Uterus (tissue), 3 donors: ENCODE measurements at regions not wholly inside any gene's neighbourhood (a gene's known extent, or its start where the extent isn't known, plus 50 kb on each side); places are given as distances from the start of the nearest gene placed in this dataset.

Experiments used
- DNase-seq, 2 donors: peaks; one replicate each; pipeline ENCODE4 v3.0.0-alpha.2; 2019 to 2020
- H3K27ac ChIP-seq, 2 donors: fragments of 200-600 bp; sonication (generic); 1 replicate in 1 of 2; 2 replicates in 1 of 2; pipeline ENCODE4 v1.5.1; 2016 to 2018
- H3K27me3 ChIP-seq, 2 donors: fragments of 200-600 bp; sonication (generic); one replicate each; pipeline ENCODE4 v1.5.1; 2018 to 2019; ENCODE audit warnings: control low read depth in 1 of 2
- H3K36me3 ChIP-seq, 2 donors: fragments of 200-600 bp; sonication (generic); one replicate each; pipeline ENCODE4 v1.5.1; 2019; ENCODE audit warnings: control low read depth in 1 of 2
- H3K4me1 ChIP-seq, 2 donors: fragments of 200-600 bp; sonication (generic); one replicate each; pipeline ENCODE4 v1.5.1; 2018 to 2019; ENCODE audit warnings: control low read depth in 1 of 2
- H3K4me3 ChIP-seq, 2 donors: fragments of 200-600 bp; sonication (generic); 1 replicate in 1 of 2; 2 replicates in 1 of 2; pipeline ENCODE4 v1.5.1; 2018 to 2019; ENCODE audit warnings: mild to moderate bottlenecking in 1 of 2
- H3K9me3 ChIP-seq, 2 donors: fragments of 200-600 bp; sonication (generic); one replicate each; pipeline ENCODE4 v1.5.1; 2019; ENCODE audit warnings: control low read depth in 1 of 2
- CTCF ChIP-seq, 4 experiments: fragments of 200-600 bp in 2 of 4; fragments of 450-650 bp in 2 of 4; sonication (generic) in 2 of 4; IDR thresholded peaks; one replicate each; pipeline ENCODE4 v1.5.1; 2016 to 2019; ENCODE audit warnings: antibody characterized with exemption in 4 of 4, mild to moderate bottlenecking in 2 of 4, moderate library complexity in 1 of 4
- POLR2A ChIP-seq, 2 donors: fragments of 450-650 bp; IDR thresholded peaks; one replicate each; pipeline ENCODE4 v1.6.1; 2016; ENCODE audit warnings: antibody characterized with exemption in 2 of 2, mild to moderate bottlenecking in 1 of 2, moderate library complexity in 1 of 2
- intact Hi-C: fragments of 100-400 bp; cut with DNase I; formaldehyde crosslinking; loops from one replicate; pipeline ENCODE4 v1.15.1; 2023; ENCODE audit warnings: low total_unique reads
- donor health status: DM: yes; HTN: yes; CAD: no.

GRCh38 chr1:55347866-55348265 is 132.7 kb upstream of the USP24 start:
- Histone ChIP-seq H3K27ac (no peak overlapping the region), H3K36me3 (no peaks in the 10 kb centered on the region), H3K27me3 (no peaks in the 10 kb centered on the region), H3K4me3 (no peak overlapping the region), H3K9me3 (no peaks in the 10 kb centered on the region), H3K4me1 (no peaks in the 10 kb centered on the region)
- intact Hi-C loops = no loop called here
- TF ChIP-seq CTCF (IDR thresholded peaks at IDR 0.05) (no peak), POLR2A (IDR thresholded peaks at IDR 0.05) (no peak)
- DNase-seq = no peak

- no peaks in the 10 kb centered on the region for H3K4me1 ChIP-seq
- H3K4me3 ChIP-seq = no peak overlapping the region
- intact Hi-C loops = no loop called here
- H3K9me3 ChIP-seq = no peaks in the 10 kb centered on the region
- H3K27me3 ChIP-seq = no peaks in the 10 kb centered on the region
- no peaks in the 10 kb centered on the region for H3K36me3 ChIP-seq
- TF ChIP-seq POLR2A (IDR thresholded peaks at IDR 0.05) (no peak), CTCF (IDR thresholded peaks at IDR 0.05) (no peak)
- H3K27ac ChIP-seq = no peak overlapping the region
- DNase-seq = no peak
These were observed 131.9 kb upstream of the USP24 start for GRCh38 chr1:55347041-55347440.

- H3K9me3 ChIP-seq = no peaks in the 10 kb centered on the region
These were observed 131.4 kb upstream of the USP24 start for GRCh38 chr1:55346586-55346985.

GRCh38 chr1:55339681-55340080 is 124.5 kb upstream of the USP24 start:
- no peaks in the 10 kb centered on the region for H3K36me3 ChIP-seq
- no peak for TF ChIP-seq POLR2A (IDR thresholded peaks at IDR 0.05)
- no peak for TF ChIP-seq CTCF (IDR thresholded peaks at IDR 0.05)
- DNase-seq = no peak
- H3K27me3 ChIP-seq = no peaks in the 10 kb centered on the region
- no peak overlapping the region for H3K27ac ChIP-seq
- H3K4me1 ChIP-seq = no peaks in the 10 kb centered on the region
- H3K4me3 ChIP-seq = no peak overlapping the region
- H3K9me3 ChIP-seq = no peaks in the 10 kb centered on the region
- intact Hi-C loops = no loop called here

More at GRCh38 chr1:55346586-55346985, 131.4 kb upstream of the USP24 start:
- Histone ChIP-seq H3K27ac (no peak overlapping the region), H3K4me1 (no peaks in the 10 kb centered on the region), H3K36me3 (no peaks in the 10 kb centered on the region), H3K4me3 (no peak overlapping the region), H3K27me3 (no peaks in the 10 kb centered on the region)
- TF ChIP-seq CTCF (IDR thresholded peaks at IDR 0.05) (no peak), POLR2A (IDR thresholded peaks at IDR 0.05) (no peak)
- intact Hi-C loops = no loop called here
- DNase-seq = no peak

GRCh38 chr1:55338448-55338820 is 123.3 kb upstream of the USP24 start:
- no peaks in the 10 kb centered on the region for H3K4me1 ChIP-seq
- no peaks in the 10 kb centered on the region for H3K36me3 ChIP-seq
- no peaks in the 10 kb centered on the region for H3K27me3 ChIP-seq
- H3K4me3 ChIP-seq = no peak overlapping the region
- DNase-seq = no peak
- intact Hi-C loops = no loop called here
- no peaks in the 10 kb centered on the region for H3K9me3 ChIP-seq
- no peak for TF ChIP-seq CTCF (IDR thresholded peaks at IDR 0.05)
- TF ChIP-seq POLR2A (IDR thresholded peaks at IDR 0.05) = no peak
- H3K27ac ChIP-seq = no peak overlapping the region
